ENCODE measurements at regions not wholly inside any gene's neighbourhood (a gene's known extent, or its start where the extent isn't known, plus 50 kb on each side); places are given as distances from the start of the nearest gene placed in this dataset.

GRCh38 chr21:32136546-32136945, 142.3 kb downstream of the MIS18A start:
- TF ChIP-seq POLR2A (IDR thresholded peaks at IDR 0.05) = no peak
- TF ChIP-seq, protein P1, sequence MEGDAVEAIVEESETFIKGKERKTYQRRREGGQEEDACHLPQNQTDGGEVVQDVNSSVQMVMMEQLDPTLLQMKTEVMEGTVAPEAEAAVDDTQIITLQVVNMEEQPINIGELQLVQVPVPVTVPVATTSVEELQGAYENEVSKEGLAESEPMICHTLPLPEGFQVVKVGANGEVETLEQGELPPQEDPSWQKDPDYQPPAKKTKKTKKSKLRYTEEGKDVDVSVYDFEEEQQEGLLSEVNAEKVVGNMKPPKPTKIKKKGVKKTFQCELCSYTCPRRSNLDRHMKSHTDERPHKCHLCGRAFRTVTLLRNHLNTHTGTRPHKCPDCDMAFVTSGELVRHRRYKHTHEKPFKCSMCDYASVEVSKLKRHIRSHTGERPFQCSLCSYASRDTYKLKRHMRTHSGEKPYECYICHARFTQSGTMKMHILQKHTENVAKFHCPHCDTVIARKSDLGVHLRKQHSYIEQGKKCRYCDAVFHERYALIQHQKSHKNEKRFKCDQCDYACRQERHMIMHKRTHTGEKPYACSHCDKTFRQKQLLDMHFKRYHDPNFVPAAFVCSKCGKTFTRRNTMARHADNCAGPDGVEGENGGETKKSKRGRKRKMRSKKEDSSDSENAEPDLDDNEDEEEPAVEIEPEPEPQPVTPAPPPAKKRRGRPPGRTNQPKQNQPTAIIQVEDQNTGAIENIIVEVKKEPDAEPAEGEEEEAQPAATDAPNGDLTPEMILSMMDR (IDR thresholded peaks at IDR 0.05 in 4 of 5, conservative IDR thresholded peaks at IDR 0.05 in 1 of 5) = no peak

All from gastrocnemius medialis (tissue), 4 donors.